AG04449 (cell line): ENCODE measurements at regions not wholly inside any gene's neighbourhood (a gene's known extent, or its start where the extent isn't known, plus 50 kb on each side); places are given as distances from the start of the nearest gene placed in this dataset.
"Not testable (repeated sequence)": the region's sequence is repeated elsewhere in the genome, so short reads cannot be mapped to it uniquely, and the experiment has no call there.

Experiments
- CTCF ChIA-PET: fragments of 350-600 bp; formaldehyde crosslinking; extraction: SDS; loops from one replicate; lab custom pipeline; 2021; ENCODE audit warnings: antibody characterized with exemption; lab: Yijun Ruan, JAX
- POLR2A ChIA-PET: fragments of 400-600, 350-600 bp; formaldehyde crosslinking; extraction: SDS; loops from one replicate; lab custom pipeline; 2020; ENCODE audit warnings: antibody characterized with exemption, inconsistent platforms; lab: Yijun Ruan, JAX
- DNase-seq: peaks from one replicate; pipeline ENCODE4 v3.0.0-alpha.2; 2010; ENCODE audit warnings: low read depth, low spot score
- H3K4me3 ChIP-seq: 2 replicates; pipeline ENCODE4 v1.5.1; 2011; ENCODE audit warnings: low read depth, mild to moderate bottlenecking, control low read depth, low read length
- TF ChIP-seq, protein P1 (sequence below): IDR thresholded peaks from one replicate; pipeline ENCODE4 v1.5.1; 2011; ENCODE audit warnings: mild to moderate bottlenecking, moderate library complexity, low read length, control low read depth, inconsistent platforms; ENCODE audit not compliant: insufficient read depth; ENCODE audit errors: missing control alignments

DNA sequence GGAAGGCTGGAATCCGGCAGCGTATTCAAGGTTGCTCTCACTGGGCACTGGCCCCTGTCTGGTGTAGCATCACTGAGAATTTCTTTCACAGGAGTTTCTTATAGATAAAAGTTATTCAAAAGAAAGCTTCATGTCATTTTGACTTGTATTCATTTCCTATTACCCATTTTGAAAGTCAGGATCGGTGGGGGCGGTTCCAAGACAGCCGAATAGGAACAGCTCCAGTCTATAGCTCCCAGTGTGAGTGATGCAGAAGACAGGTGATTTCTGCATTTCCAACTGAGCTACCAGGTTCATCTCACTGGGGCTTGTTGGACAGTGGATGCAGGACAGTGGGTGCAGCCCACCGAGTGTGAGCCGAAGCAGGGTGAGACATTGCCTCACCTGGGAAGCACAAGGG lies 51.5 kb upstream of the CDC42EP3 start:
- H3K4me3 ChIP-seq, DNase-seq, POLR2A ChIA-PET: not testable (repeated sequence)
- CTCF ChIA-PET, result interaction anchor here (0.7 to 1.6 kb wide), 5 partner anchors 9 to 169 kb away, joined by 3 to 5 read pairs (median 4); no protein-coding TSS in a partner anchor

DNA sequence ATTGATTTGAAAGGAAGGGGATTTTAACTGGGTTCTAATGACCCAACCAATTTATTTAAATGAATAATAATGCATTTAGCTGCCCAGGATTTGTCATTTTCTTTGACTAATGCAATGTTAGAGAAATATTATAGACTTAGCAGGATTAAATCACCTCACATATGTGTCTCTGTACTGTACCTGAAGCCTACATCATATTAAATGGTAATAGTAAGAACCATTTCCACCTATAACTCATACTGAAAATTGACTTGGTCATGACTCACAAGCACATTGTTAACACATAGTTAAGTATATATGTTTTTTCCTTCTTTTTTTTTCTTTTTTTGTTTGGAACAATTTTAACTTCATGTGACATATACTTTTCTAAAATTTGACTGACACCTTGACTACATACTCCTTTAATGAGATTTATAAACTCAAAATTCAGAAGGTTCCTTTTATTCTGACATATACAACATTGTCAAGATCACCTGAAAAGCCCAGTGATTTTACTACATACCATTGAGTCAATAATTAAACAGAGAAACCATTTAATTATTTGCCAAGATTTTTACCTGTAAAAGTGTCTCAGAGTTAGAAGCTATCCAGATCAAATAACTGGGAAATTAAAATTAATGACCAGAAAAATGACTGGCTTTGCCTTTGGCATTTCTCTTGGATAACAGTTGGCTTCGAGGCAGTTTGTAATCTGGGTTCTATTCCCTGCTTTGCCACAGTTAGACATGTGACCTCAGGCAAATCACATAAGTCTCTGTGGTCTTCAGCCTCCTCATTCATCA lies 58.8 kb upstream of the CDC42EP3 start:
- no peak overlapping the region for H3K4me3 ChIP-seq
- TF ChIP-seq, protein P1, sequence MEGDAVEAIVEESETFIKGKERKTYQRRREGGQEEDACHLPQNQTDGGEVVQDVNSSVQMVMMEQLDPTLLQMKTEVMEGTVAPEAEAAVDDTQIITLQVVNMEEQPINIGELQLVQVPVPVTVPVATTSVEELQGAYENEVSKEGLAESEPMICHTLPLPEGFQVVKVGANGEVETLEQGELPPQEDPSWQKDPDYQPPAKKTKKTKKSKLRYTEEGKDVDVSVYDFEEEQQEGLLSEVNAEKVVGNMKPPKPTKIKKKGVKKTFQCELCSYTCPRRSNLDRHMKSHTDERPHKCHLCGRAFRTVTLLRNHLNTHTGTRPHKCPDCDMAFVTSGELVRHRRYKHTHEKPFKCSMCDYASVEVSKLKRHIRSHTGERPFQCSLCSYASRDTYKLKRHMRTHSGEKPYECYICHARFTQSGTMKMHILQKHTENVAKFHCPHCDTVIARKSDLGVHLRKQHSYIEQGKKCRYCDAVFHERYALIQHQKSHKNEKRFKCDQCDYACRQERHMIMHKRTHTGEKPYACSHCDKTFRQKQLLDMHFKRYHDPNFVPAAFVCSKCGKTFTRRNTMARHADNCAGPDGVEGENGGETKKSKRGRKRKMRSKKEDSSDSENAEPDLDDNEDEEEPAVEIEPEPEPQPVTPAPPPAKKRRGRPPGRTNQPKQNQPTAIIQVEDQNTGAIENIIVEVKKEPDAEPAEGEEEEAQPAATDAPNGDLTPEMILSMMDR, result no peak
- CTCF ChIA-PET, result interaction anchor here (1.6 kb wide), 1 partner anchor 11 kb away, joined by 4 read pairs; no protein-coding TSS in a partner anchor
- POLR2A ChIA-PET, result no interaction called here
- no peak for DNase-seq

DNA sequence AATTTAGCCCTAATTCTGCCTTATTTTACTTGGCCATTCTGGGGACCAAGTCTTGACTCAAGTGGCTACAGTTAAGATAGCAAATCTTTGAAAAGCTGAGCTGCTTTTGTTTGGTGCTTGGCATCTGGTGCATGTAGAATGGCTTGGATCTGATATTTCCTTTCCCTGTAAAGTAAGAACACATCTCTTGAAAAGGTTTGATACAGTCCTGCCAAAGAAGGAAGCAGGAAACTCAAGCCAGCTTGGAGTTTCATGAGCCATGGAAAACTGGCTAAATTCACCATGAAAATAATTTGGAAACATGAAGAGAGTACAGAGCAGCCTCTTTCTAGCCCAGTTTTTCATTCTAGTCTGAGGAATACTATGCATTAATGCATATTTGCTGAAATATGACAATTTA lies 61.0 kb upstream of the CDC42EP3 start:
- POLR2A ChIA-PET, DNase-seq, H3K4me3 ChIP-seq: not testable (repeated sequence)
- CTCF ChIA-PET, result interaction anchor here (0.9 to 1.3 kb wide), 2 partner anchors 10 to 29 kb away, joined by 4 to 5 read pairs; no protein-coding TSS in a partner anchor

DNA sequence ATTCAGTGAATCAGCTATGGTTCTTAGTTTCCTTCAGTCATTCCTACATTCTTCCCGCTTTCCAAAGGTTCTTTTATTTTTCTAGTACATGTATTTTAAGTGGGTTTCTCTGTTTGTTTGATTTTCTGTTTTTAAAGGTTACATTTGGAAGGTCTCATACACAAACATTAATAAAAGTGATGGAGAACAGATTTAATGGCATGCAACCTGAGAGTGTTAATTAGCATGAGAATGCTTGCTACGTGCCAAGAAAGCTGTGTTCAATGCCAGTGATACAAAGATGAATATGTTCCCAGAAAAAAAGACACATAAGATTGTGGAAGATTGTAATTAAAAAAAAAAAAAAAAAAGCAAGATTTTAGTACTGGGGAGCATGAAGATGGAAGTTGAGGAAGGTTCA lies 61.8 kb upstream of the CDC42EP3 start:
- TF ChIP-seq, protein P1, result no peak
- POLR2A ChIA-PET, result interaction anchor here (2.9 kb wide), 1 partner anchor 62 kb away, joined by 16 read pairs; the partner anchor contains the start of gene CDC42EP3
- no peak for DNase-seq
- no peak overlapping the region for H3K4me3 ChIP-seq
- CTCF ChIA-PET, result interaction anchor here (1.0 kb wide), 1 partner anchor 31 kb away, joined by 4 read pairs; no protein-coding TSS in a partner anchor

DNA sequence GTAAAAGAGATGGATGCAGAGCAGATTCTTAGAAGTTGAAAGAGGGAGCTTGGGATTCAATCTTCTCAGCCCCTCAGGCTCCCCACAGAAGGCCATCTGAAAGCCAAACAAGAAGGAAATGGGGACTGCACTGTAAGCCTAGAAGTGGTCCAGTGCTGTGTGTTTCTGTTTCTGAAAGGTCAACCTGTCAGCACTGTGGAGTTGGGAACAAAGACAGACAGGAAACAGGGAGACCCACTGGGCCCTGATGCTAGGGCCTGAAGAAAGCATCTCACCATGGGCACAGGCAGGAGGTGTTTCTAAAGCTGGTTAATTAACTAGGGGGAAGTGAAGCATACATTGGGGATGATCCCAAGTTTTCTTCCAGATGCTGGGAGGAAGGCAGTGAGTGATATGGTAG lies 62.5 kb upstream of the CDC42EP3 start:
- ChIA-PET CTCF (interaction anchor here (1.0 kb wide), 1 partner anchor 30 kb away, joined by 4 read pairs; no protein-coding TSS in a partner anchor), POLR2A (interaction anchor here (2.2 to 2.9 kb wide), 2 partner anchors 22 to 63 kb away, joined by 16 read pairs; partner anchors contain the start of gene CDC42EP3)
- DNase-seq, H3K4me3 ChIP-seq: not testable (repeated sequence)

DNA sequence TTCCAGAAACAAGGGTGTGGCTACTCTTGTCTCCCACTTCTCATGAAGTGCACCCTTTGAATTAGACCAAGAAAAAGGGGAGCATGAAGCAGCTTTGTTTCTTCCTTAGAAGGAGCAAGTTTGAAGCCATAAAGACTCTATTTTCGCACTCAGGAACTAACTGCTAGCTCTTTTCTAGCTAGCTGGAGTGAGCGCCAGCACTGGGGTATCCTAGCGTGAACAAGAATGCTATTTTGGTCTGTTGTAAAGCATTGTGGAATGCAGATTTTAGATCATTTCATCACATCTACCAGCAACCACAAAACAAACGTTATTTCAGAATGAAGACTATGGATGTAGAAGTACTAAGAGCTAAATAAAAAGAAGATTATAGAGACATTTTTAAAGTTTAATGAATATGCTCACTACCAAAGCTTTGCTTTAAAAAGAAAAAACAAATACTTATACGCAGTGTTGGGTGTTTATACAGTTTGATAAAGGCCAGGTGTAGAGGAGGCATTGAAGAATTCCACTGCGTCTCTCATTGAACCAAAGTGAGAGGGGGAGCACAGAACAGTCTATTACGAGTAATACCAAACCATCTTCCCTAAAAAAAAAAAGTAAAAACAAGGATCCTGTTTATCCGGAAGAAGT lies 63.6 kb upstream of the CDC42EP3 start:
- not testable (repeated sequence) for DNase-seq, H3K4me3 ChIP-seq
- ChIA-PET CTCF (interaction anchor here (0.9 kb wide), 1 partner anchor 98 kb away, joined by 3 read pairs; no protein-coding TSS in a partner anchor), POLR2A (interaction anchor here (1.5 to 2.9 kb wide), 3 partner anchors 23 to 64 kb away, joined by 5 to 16 read pairs (median 16); partner anchors contain the start of gene CDC42EP3)

DNA sequence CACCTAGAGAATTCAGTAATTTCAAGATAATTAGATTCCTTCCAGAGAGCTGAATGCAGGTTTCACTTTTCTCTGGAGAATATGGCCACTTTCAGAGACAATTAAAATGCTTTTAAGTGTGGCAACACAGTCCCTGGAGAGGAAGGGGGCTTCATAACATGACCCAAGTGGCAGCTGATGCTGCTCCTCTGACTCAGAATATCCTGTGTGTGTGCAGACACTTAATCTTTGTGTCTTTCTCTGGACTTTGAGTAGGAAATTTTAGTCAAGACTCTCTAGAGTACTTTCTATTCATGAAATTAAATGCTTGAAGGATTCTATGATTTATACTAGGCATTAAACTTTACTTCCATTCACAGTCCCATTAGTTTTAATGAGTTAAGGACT lies 64.1 kb upstream of the CDC42EP3 start:
- not testable (repeated sequence) for DNase-seq, H3K4me3 ChIP-seq
- CTCF ChIA-PET, result interaction anchor here (0.9 kb wide), 1 partner anchor 97 kb away, joined by 3 read pairs; no protein-coding TSS in a partner anchor
- POLR2A ChIA-PET, result interaction anchor here (1.5 to 2.9 kb wide), 3 partner anchors 23 to 65 kb away, joined by 5 to 16 read pairs (median 16); partner anchors contain the start of gene CDC42EP3

DNA sequence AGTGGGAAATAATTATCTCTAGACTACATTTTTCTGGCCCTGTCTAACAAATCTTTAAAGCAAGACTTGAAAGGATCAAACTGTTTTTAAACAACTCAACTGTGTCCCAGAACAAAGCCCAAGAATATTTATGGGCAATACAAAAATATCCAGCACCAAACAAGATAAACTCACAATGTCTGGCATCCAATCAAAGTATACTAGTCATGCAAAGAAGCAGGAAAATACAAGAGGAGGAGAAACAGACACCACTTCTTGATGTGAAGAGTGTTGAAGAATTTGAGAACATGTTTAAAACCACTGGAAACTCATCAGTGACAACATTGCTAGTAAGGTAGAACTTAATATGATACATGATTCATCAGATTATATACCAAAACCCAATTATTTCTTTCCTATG lies 66.1 kb upstream of the CDC42EP3 start:
- ChIA-PET POLR2A (no interaction called here), CTCF (interaction anchor here (1.1 kb wide), 1 partner anchor 14 kb away, joined by 3 read pairs; no protein-coding TSS in a partner anchor)
- TF ChIP-seq, protein P1, result no peak
- no peak overlapping the region for H3K4me3 ChIP-seq
- DNase-seq, result no peak
